ENCODE measurements at regions not wholly inside any gene's neighbourhood (a gene's known extent, or its start where the extent isn't known, plus 50 kb on each side); places are given as distances from the start of the nearest gene placed in this dataset.
"Not testable (repeated sequence)": the region's sequence is repeated elsewhere in the genome, so short reads cannot be mapped to it uniquely, and the experiment has no call there.

GRCh38 chr20:6277661-6278240, 154.9 kb upstream of the FERMT1 start:
- Histone ChIP-seq H3K9ac (ENCODE audit: low read length) (no peak overlapping the region), H3F3A (ENCODE audit: insufficient read depth) (no peaks in the 10 kb centered on the region), H4K20me1 (ENCODE audit: low read depth, low read length) (no peaks in the 10 kb centered on the region), H3K4me2 (ENCODE audit: low read depth, low read length, poor library complexity, severe bottlenecking) (no peak overlapping the region), H3K9me2 (replicated peaks; ENCODE audit: insufficient read depth, low read length) (no peaks in the 10 kb centered on the region), H3K27me3 (ENCODE audit: low read length) (no peaks in the 10 kb centered on the region), H3K79me2 (ENCODE audit: insufficient read depth, low read length) (no peaks in the 10 kb centered on the region), H3K4me3 (ENCODE audit: insufficient read depth, low read length, poor library complexity, severe bottlenecking) (no peak overlapping the region), H2AFZ (ENCODE audit: low read depth, low read length, severe bottlenecking) (no peak overlapping the region), H3K9me3 (ENCODE audit: insufficient read depth, low read length) (no peaks in the 10 kb centered on the region), H3K36me3 (ENCODE audit: low read length) (no peaks in the 10 kb centered on the region), H3K27ac (ENCODE audit: low read depth, low read length) (no peak overlapping the region)
- TF ChIP-seq EZH2phosphoT487 (conservative IDR thresholded peaks at IDR 0.05; ENCODE audit: low read length) (no peak), CTCF (IDR thresholded peaks at IDR 0.05; ENCODE audit: insufficient read depth, low read length, poor library complexity, severe bottlenecking) (no peak)

- not testable (repeated sequence) for H3K27ac ChIP-seq (ENCODE audit: low read depth, low read length); H4K20me1 ChIP-seq (ENCODE audit: low read depth, low read length); H3K4me3 ChIP-seq (ENCODE audit: insufficient read depth, low read length, poor library complexity, severe bottlenecking); H3K4me2 ChIP-seq (ENCODE audit: low read depth, low read length, poor library complexity, severe bottlenecking); H3K9me2 ChIP-seq (replicated peaks; ENCODE audit: insufficient read depth, low read length); H2AFZ ChIP-seq (ENCODE audit: low read depth, low read length, severe bottlenecking); H3K9ac ChIP-seq (ENCODE audit: low read length); H3K79me2 ChIP-seq (ENCODE audit: insufficient read depth, low read length); H3K27me3 ChIP-seq (ENCODE audit: low read length); H3K9me3 ChIP-seq (ENCODE audit: insufficient read depth, low read length); H3F3A ChIP-seq (ENCODE audit: insufficient read depth); H3K36me3 ChIP-seq (ENCODE audit: low read length)
Observed at GRCh38 chr20:6270404-6270803, 147.6 kb upstream of the FERMT1 start.

- Histone ChIP-seq H3K4me3 (ENCODE audit: insufficient read depth, low read length, poor library complexity, severe bottlenecking) (no peak overlapping the region), H3K4me2 (ENCODE audit: low read depth, low read length, poor library complexity, severe bottlenecking) (no peak overlapping the region), H3K36me3 (ENCODE audit: low read length) (no peaks in the 10 kb centered on the region), H3K9me2 (replicated peaks; ENCODE audit: insufficient read depth, low read length) (no peaks in the 10 kb centered on the region), H4K20me1 (ENCODE audit: low read depth, low read length) (no peaks in the 10 kb centered on the region), H3F3A (ENCODE audit: insufficient read depth) (no peaks in the 10 kb centered on the region), H3K9me3 (ENCODE audit: insufficient read depth, low read length) (no peaks in the 10 kb centered on the region), H3K79me2 (ENCODE audit: insufficient read depth, low read length) (no peaks in the 10 kb centered on the region), H3K9ac (ENCODE audit: low read length) (no peak overlapping the region), H2AFZ (ENCODE audit: low read depth, low read length, severe bottlenecking) (no peak overlapping the region), H3K27me3 (ENCODE audit: low read length) (no peaks in the 10 kb centered on the region), H3K27ac (ENCODE audit: low read depth, low read length) (no peak overlapping the region)
- TF ChIP-seq EZH2phosphoT487 (conservative IDR thresholded peaks at IDR 0.05; ENCODE audit: low read length) (no peak), CTCF (IDR thresholded peaks at IDR 0.05; ENCODE audit: insufficient read depth, low read length, poor library complexity, severe bottlenecking) (no peak)
Observed at GRCh38 chr20:6269168-6269873, 146.5 kb upstream of the FERMT1 start.

- H3K36me3 ChIP-seq (ENCODE audit: low read length), result no peaks in the 10 kb centered on the region
- 0 out of 2 replicates have a peak, but pooled peaks cover 3% of the 10 kb centered on the region for H4K20me1 ChIP-seq (ENCODE audit: low read depth, low read length)
- H3K4me2 ChIP-seq (ENCODE audit: low read depth, low read length, poor library complexity, severe bottlenecking), result no peak overlapping the region
- H2AFZ ChIP-seq (ENCODE audit: low read depth, low read length, severe bottlenecking), result no peak overlapping the region
- H3K27me3 ChIP-seq (ENCODE audit: low read length), result no peaks in the 10 kb centered on the region
- no peaks in the 10 kb centered on the region for H3F3A ChIP-seq (ENCODE audit: insufficient read depth)
- H3K79me2 ChIP-seq (ENCODE audit: insufficient read depth, low read length), result no peaks in the 10 kb centered on the region
- H3K9ac ChIP-seq (ENCODE audit: low read length), result no peak overlapping the region
- TF ChIP-seq EZH2phosphoT487 (conservative IDR thresholded peaks at IDR 0.05; ENCODE audit: low read length), result no peak
- no peak for TF ChIP-seq CTCF (IDR thresholded peaks at IDR 0.05; ENCODE audit: insufficient read depth, low read length, poor library complexity, severe bottlenecking)
- no peak overlapping the region for H3K4me3 ChIP-seq (ENCODE audit: insufficient read depth, low read length, poor library complexity, severe bottlenecking)
- H3K27ac ChIP-seq (ENCODE audit: low read depth, low read length), result no peak overlapping the region
- H3K9me3 ChIP-seq (ENCODE audit: insufficient read depth, low read length), result no peaks in the 10 kb centered on the region
- no peaks in the 10 kb centered on the region for H3K9me2 ChIP-seq (replicated peaks; ENCODE audit: insufficient read depth, low read length)
Observed at GRCh38 chr20:6265204-6265904, 142.5 kb upstream of the FERMT1 start.

All from SU-DHL-6 (cell line).